ENCODE measurements at regions not wholly inside any gene's neighbourhood (a gene's known extent, or its start where the extent isn't known, plus 50 kb on each side); places are given as distances from the start of the nearest gene placed in this dataset.
"Not testable (repeated sequence)": the region's sequence is repeated elsewhere in the genome, so short reads cannot be mapped to it uniquely, and the experiment has no call there.

GRCh38 chr7:65519751-65520150 lies 146.1 kb downstream of the ZNF92 start:
- DNase-seq: not testable (repeated sequence)

GRCh38 chr7:65545465-65546161 lies 172.0 kb downstream of the ZNF92 start:
- DNase-seq: not testable (repeated sequence)

GRCh38 chr7:65549589-65550443 lies 176.2 kb downstream of the ZNF92 start:
- DNase-seq: not testable (repeated sequence)

- DNase-seq: not testable (repeated sequence)
These were observed 176.8 kb downstream of the ZNF92 start for GRCh38 chr7:65550444-65550809.

- not testable (repeated sequence) for DNase-seq
These were observed 177.4 kb downstream of the ZNF92 start for GRCh38 chr7:65551042-65551441.

- not testable (repeated sequence) for DNase-seq
These were observed 181.2 kb downstream of the ZNF92 start for GRCh38 chr7:65554553-65555476.

- not testable (repeated sequence) for DNase-seq
These were observed 184.9 kb downstream of the ZNF92 start for GRCh38 chr7:65558584-65558983.

- not testable (repeated sequence) for DNase-seq
These were observed 188.2 kb downstream of the ZNF92 start for GRCh38 chr7:65561786-65562372.

- DNase-seq: not testable (repeated sequence)
These were observed 188.9 kb downstream of the ZNF92 start for GRCh38 chr7:65562522-65562921.

GRCh38 chr7:65563333-65563732 lies 189.7 kb downstream of the ZNF92 start:
- DNase-seq: not testable (repeated sequence)

GRCh38 chr7:65568226-65568625 lies 194.6 kb downstream of the ZNF92 start:
- DNase-seq: not testable (repeated sequence)

GRCh38 chr7:65570990-65571389 lies 197.3 kb downstream of the ZNF92 start:
- not testable (repeated sequence) for DNase-seq

GRCh38 chr7:65572581-65572980 lies 198.9 kb downstream of the ZNF92 start:
- not testable (repeated sequence) for DNase-seq

GRCh38 chr7:65576370-65576769 lies 202.7 kb downstream of the ZNF92 start:
- DNase-seq: not testable (repeated sequence)

GRCh38 chr7:65582518-65583119 lies 209.0 kb downstream of the ZNF92 start:
- DNase-seq: not testable (repeated sequence)

- DNase-seq: not testable (repeated sequence)
These were observed 228.8 kb downstream of the ZNF92 start for GRCh38 chr7:65602495-65602894.

- no peak for DNase-seq
These were observed 235.5 kb downstream of the ZNF92 start for GRCh38 chr7:65609131-65609530.

GRCh38 chr7:65613644-65614289 lies 240.1 kb downstream of the ZNF92 start:
- DNase-seq: not testable (repeated sequence)

- not testable (repeated sequence) for DNase-seq
These were observed 242.5 kb downstream of the ZNF92 start for GRCh38 chr7:65616111-65616510.

- not testable (repeated sequence) for DNase-seq
These were observed 246.6 kb downstream of the ZNF92 start for GRCh38 chr7:65620216-65620615.

- peak; percentile 32 for DNase-seq
These were observed 248.0 kb downstream of the ZNF92 start for GRCh38 chr7:65621580-65622201.

Data from NCI-H345 (cell line).